CD14-positive monocyte (primary cell): ENCODE measurements at regions not wholly inside any gene's neighbourhood (a gene's known extent, or its start where the extent isn't known, plus 50 kb on each side); places are given as distances from the start of the nearest gene placed in this dataset.

ENCODE experiments used
- DNase-seq, 3 donors: peaks; one replicate each; pipeline ENCODE4 v3.0.0-alpha.2; 2011 to 2022
- H2AFZ ChIP-seq: 2 replicates; pipeline ENCODE4 v1.6.0; 2012; ENCODE audit warnings: mild to moderate bottlenecking, low read depth, low read length, inconsistent platforms; ENCODE audit not compliant: insufficient read depth, poor library complexity, severe bottlenecking
- H3K27ac ChIP-seq, 2 donors: 1 replicate in 1 of 2; 2 replicates in 1 of 2; pipeline ENCODE4 v1.5.1; 2012 to 2013; ENCODE audit warnings: low read length in 2 of 2, control low read depth in 1 of 2, inconsistent platforms in 1 of 2, low read depth in 1 of 2, mild to moderate bottlenecking in 1 of 2
- H3K27me3 ChIP-seq, 2 donors: one replicate each; pipeline versions ENCODE4 v1.6.0 to v1.6.1; 2011 to 2013; ENCODE audit warnings: low read length in 2 of 2; ENCODE audit not compliant: control insufficient read depth in 2 of 2, insufficient read depth in 2 of 2
- H3K36me3 ChIP-seq, 2 donors: replicated peaks in 1 of 2; 1 replicate in 1 of 2; 2 replicates in 1 of 2; pipeline versions ENCODE4 v1.5.1 to v1.6.1; 2012 to 2013; ENCODE audit warnings: low read length in 2 of 2, control low read depth in 1 of 2, inconsistent platforms in 1 of 2, mild to moderate bottlenecking in 1 of 2; ENCODE audit not compliant: insufficient read depth in 2 of 2, control insufficient read depth in 1 of 2
- H3K4me1 ChIP-seq, 2 donors: 1 replicate in 1 of 2; 2 replicates in 1 of 2; pipeline versions ENCODE4 v1.5.1 to v1.6.1; 2012 to 2013; ENCODE audit warnings: low read length in 2 of 2, control low read depth in 1 of 2, inconsistent platforms in 1 of 2, mild to moderate bottlenecking in 1 of 2, moderate library complexity in 1 of 2; ENCODE audit not compliant: insufficient read depth in 2 of 2, control insufficient read depth in 1 of 2
- H3K4me2 ChIP-seq: replicated peaks from 2 replicates; pipeline ENCODE3; 2012; ENCODE audit warnings: low read length, moderate library complexity, mild to moderate bottlenecking; ENCODE audit not compliant: poor library complexity, severe bottlenecking; ENCODE audit errors: extremely low read depth
- H3K4me3 ChIP-seq, 3 experiments: fragments of 200-600 bp in 1 of 3; sonication (generic) in 1 of 3; replicated peaks in 1 of 3; 1 replicate in 2 of 3; 2 replicates in 1 of 3; pipeline ENCODE4 v1.5.1; 2011 to 2013; ENCODE audit warnings: low read length in 3 of 3, mild to moderate bottlenecking in 3 of 3, control low read depth in 2 of 3, low read depth in 2 of 3, inconsistent platforms in 1 of 3, moderate library complexity in 1 of 3
- H3K79me2 ChIP-seq: 2 replicates; pipeline ENCODE4 v1.6.0; 2012; ENCODE audit warnings: mild to moderate bottlenecking, control low read depth, inconsistent platforms, low read length, moderate library complexity; ENCODE audit not compliant: insufficient read depth
- H3K9ac ChIP-seq: 2 replicates; pipeline ENCODE4 v1.6.0; 2017; ENCODE audit warnings: low read length, mild to moderate bottlenecking; ENCODE audit not compliant: insufficient read depth, poor library complexity, severe bottlenecking
- H3K9me3 ChIP-seq, 2 donors: replicated peaks in 1 of 2; 1 replicate in 1 of 2; 2 replicates in 1 of 2; pipeline versions ENCODE4 v1.5.1 to v1.6.1; 2012 to 2013; ENCODE audit warnings: low read length in 2 of 2, control low read depth in 1 of 2; ENCODE audit not compliant: control insufficient read depth in 1 of 2, insufficient read depth in 1 of 2
- H4K20me1 ChIP-seq: 2 replicates; pipeline ENCODE4 v1.6.0; 2012; ENCODE audit warnings: mild to moderate bottlenecking, low read length, control low read depth, moderate library complexity; ENCODE audit not compliant: insufficient read depth
- H3K27ac Mint-ChIP-seq, 7 donors: one replicate each; pipeline ENCODE4 v1.8.0; 2020; ENCODE audit warnings: mild to moderate bottlenecking in 7 of 7, mixed read lengths in 7 of 7, moderate library complexity in 6 of 7, inconsistent platforms in 2 of 7
- H3K27me3 Mint-ChIP-seq, 3 donors: one replicate each; pipeline ENCODE4 v1.8.0; 2021 to 2022; ENCODE audit warnings: low read depth in 3 of 3, mild to moderate bottlenecking in 3 of 3, mixed read lengths in 3 of 3, moderate library complexity in 3 of 3, inconsistent platforms in 1 of 3
- H3K36me3 Mint-ChIP-seq, 2 donors: one replicate each; pipeline ENCODE4 v1.8.0; 2020; ENCODE audit warnings: mixed read lengths in 2 of 2, inconsistent platforms in 1 of 2, mild to moderate bottlenecking in 1 of 2
- H3K4me1 Mint-ChIP-seq: one replicate; pipeline ENCODE4 v1.8.0; 2020; ENCODE audit warnings: mild to moderate bottlenecking, mixed read lengths
- H3K4me3 Mint-ChIP-seq, 2 donors: one replicate each; pipeline ENCODE4 v1.8.0; 2020; ENCODE audit warnings: mild to moderate bottlenecking in 2 of 2, mixed read lengths in 2 of 2, moderate library complexity in 1 of 2
- H3K9me3 Mint-ChIP-seq, 7 donors: one replicate each; pipeline ENCODE4 v1.8.0; 2020 to 2022; ENCODE audit warnings: mixed read lengths in 7 of 7, mild to moderate bottlenecking in 6 of 7, moderate library complexity in 6 of 7, inconsistent platforms in 2 of 7
- CTCF ChIP-seq: fragments of 200-600 bp; IDR thresholded peaks from one replicate; pipeline ENCODE4 v1.8.0; 2022; ENCODE audit warnings: antibody characterized with exemption, mild to moderate bottlenecking
- WGBS: methylation state at CpG from one replicate; pipeline ENCODE4 v1.1.5; 2013; ENCODE audit warnings: missing lambda C conversion rate; ENCODE audit not compliant: insufficient coverage; 5-methylcytosine and 5-hydroxymethylcytosine counted together
- intact Hi-C, 2 donors: fragments of 100-400 bp; cut with micrococcal nuclease; formaldehyde crosslinking; loops; one replicate each; pipeline versions ENCODE4 v1.15.0 to v1.15.1; 2023

GRCh38 chr4:162700815-162701361, 465.8 kb downstream of the NAF1 start:
- Histone ChIP-seq H3K9ac (no peak overlapping the region), H3K36me3 (no peaks in the 10 kb centered on the region), H4K20me1 (no peaks in the 10 kb centered on the region), H3K4me2 (no peak overlapping the region), H3K9me3 (peaks cover 9 to 11% of the 10 kb centered on the region in 2 donors), H3K27me3 (no peaks in the 10 kb centered on the region), H3K4me3 (no peak overlapping the region), H2AFZ (no peak overlapping the region), H3K79me2 (no peaks in the 10 kb centered on the region), H3K4me1 (no peaks in the 10 kb centered on the region), H3K27ac (no peak overlapping the region)
- Mint-ChIP-seq H3K4me3 (no peak overlapping the region), H3K27me3 (peaks cover 0 to 2% (median 0%) of the 10 kb centered on the region in 3 donors), H3K27ac (no peak overlapping the region), H3K9me3 (peaks cover 0 to 6% (median 2%) of the 10 kb centered on the region in 7 donors), H3K36me3 (no peaks in the 10 kb centered on the region), H3K4me1 (no peaks in the 10 kb centered on the region)
- WGBS = no CpG with 5 or more reads among the region's 3 CpGs
- DNase-seq = no peak
- intact Hi-C loops = no loop called here
- no peak for TF ChIP-seq CTCF

- Mint-ChIP-seq H3K4me1 (no peaks in the 10 kb centered on the region), H3K36me3 (no peaks in the 10 kb centered on the region), H3K27ac (no peak overlapping the region), H3K9me3 (peaks cover 0 to 8% (median 2%) of the 10 kb centered on the region in 7 donors), H3K4me3 (no peak overlapping the region), H3K27me3 (peaks cover 0 to 2% (median 0%) of the 10 kb centered on the region in 3 donors)
- H3K4me1 ChIP-seq = no peaks in the 10 kb centered on the region
- no peaks in the 10 kb centered on the region for H3K27me3 ChIP-seq
- no peak overlapping the region for H3K4me2 ChIP-seq
- no peak overlapping the region for H3K27ac ChIP-seq
- TF ChIP-seq CTCF = no peak
- no peak overlapping the region for H3K9ac ChIP-seq
- intact Hi-C loops = no loop called here
- no peak overlapping the region for H3K4me3 ChIP-seq
- H4K20me1 ChIP-seq = no peaks in the 10 kb centered on the region
- H3K9me3 ChIP-seq = peaks cover 9 to 11% of the 10 kb centered on the region in 2 donors
- peak in 1 of 3 donors; percentile 2 for DNase-seq
- 86% methylated on average over 2 of the region's 2 CpGs for WGBS
- H3K79me2 ChIP-seq = no peaks in the 10 kb centered on the region
- H2AFZ ChIP-seq = no peak overlapping the region
- no peaks in the 10 kb centered on the region for H3K36me3 ChIP-seq
These were observed 466.3 kb downstream of the NAF1 start for GRCh38 chr4:162700358-162700757.
